Hepatocyte (in vitro differentiated cells): ENCODE measurements at regions not wholly inside any gene's neighbourhood (a gene's known extent, or its start where the extent isn't known, plus 50 kb on each side); places are given as distances from the start of the nearest gene placed in this dataset.
"Not testable (repeated sequence)": the region's sequence is repeated elsewhere in the genome, so short reads cannot be mapped to it uniquely, and the experiment has no call there.

ENCODE experiments used
- EZH2 ChIP-seq: fragments of 200-600 bp; sonication (generic); IDR thresholded peaks from 2 replicates; pipeline ENCODE4 v1.6.1; 2016; ENCODE audit warnings: antibody characterized with exemption, mild to moderate bottlenecking, borderline replicate concordance
- EZH2phosphoT487 ChIP-seq: fragments of 200-600 bp; sonication (generic); IDR thresholded peaks from one replicate; pipeline ENCODE4 v1.6.1; 2018; ENCODE audit warnings: antibody characterized with exemption, mild to moderate bottlenecking, low read depth, moderate library complexity; ENCODE audit not compliant: unreplicated experiment, severe bottlenecking
- TF ChIP-seq, protein P1 (sequence below): fragments of 200-600 bp; sonication (generic); IDR thresholded peaks from 2 replicates; pipeline ENCODE4 v1.5.1; 2016; ENCODE audit warnings: antibody characterized with exemption, mild to moderate bottlenecking; ENCODE audit not compliant: poor library complexity

DNA sequence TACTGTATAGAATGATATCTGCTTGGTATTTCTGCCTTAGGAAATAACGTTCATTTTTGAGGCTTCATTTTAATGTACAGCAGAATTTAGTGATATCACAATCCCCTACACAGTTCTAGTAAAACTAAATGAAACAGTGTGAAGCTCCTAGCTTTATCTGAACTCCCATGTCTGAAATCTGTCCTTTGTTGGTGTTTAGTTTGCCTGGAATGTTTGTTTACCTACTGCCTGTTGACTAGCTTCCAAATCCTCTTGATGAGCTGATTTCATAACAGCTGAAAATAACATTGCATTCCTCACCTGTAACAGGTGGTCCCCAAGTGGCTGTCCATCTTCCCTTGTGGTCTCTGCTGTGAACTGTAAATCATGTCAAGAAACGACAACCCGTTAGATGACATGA is 629.1 kb downstream of the TTLL7 start:
- TF ChIP-seq, protein P1, sequence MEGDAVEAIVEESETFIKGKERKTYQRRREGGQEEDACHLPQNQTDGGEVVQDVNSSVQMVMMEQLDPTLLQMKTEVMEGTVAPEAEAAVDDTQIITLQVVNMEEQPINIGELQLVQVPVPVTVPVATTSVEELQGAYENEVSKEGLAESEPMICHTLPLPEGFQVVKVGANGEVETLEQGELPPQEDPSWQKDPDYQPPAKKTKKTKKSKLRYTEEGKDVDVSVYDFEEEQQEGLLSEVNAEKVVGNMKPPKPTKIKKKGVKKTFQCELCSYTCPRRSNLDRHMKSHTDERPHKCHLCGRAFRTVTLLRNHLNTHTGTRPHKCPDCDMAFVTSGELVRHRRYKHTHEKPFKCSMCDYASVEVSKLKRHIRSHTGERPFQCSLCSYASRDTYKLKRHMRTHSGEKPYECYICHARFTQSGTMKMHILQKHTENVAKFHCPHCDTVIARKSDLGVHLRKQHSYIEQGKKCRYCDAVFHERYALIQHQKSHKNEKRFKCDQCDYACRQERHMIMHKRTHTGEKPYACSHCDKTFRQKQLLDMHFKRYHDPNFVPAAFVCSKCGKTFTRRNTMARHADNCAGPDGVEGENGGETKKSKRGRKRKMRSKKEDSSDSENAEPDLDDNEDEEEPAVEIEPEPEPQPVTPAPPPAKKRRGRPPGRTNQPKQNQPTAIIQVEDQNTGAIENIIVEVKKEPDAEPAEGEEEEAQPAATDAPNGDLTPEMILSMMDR, result not testable (repeated sequence)
- not testable (repeated sequence) for TF ChIP-seq EZH2, EZH2phosphoT487
